B cell (primary cell): ENCODE measurements at regions not wholly inside any gene's neighbourhood (a gene's known extent, or its start where the extent isn't known, plus 50 kb on each side); places are given as distances from the start of the nearest gene placed in this dataset.

Experiments used
- ATAC-seq: fragments of 200-7000 bp; cut with Tn5 transposase; one replicate; pipeline ENCODE4 v1.10.0; 2021; ENCODE audit warnings: low read depth, mild to moderate bottlenecking, moderate number of reproducible peaks, moderate library complexity
- CTCF ChIA-PET: fragments of 350-600 bp; sonication (Branson Sonifier 250); formaldehyde crosslinking; loops from one replicate; lab custom pipeline; 2021; ENCODE audit warnings: antibody characterized with exemption, inconsistent platforms; lab: Charles Lee
- POLR2A ChIA-PET: fragments of 350-600 bp; sonication (Branson Sonifier 250); formaldehyde crosslinking; loops from one replicate; lab custom pipeline; 2021; ENCODE audit warnings: antibody characterized with exemption; lab: Charles Lee
- DNase-seq: peaks from one replicate; pipeline ENCODE4 v3.0.0; 2013
- H2AFZ ChIP-seq: 2 replicates; pipeline ENCODE4 v1.6.1; 2012; ENCODE audit warnings: mild to moderate bottlenecking, low read depth, low read length; ENCODE audit not compliant: insufficient read depth, poor library complexity, severe bottlenecking
- H3K27ac ChIP-seq, 2 donors: 1 replicate in 1 of 2; 2 replicates in 1 of 2; pipeline ENCODE4 v1.5.1; 2012 to 2013; ENCODE audit warnings: low read length in 2 of 2, mild to moderate bottlenecking in 2 of 2, moderate library complexity in 1 of 2
- H3K27me3 ChIP-seq, 4 experiments: fragments of 200-600 bp in 1 of 4; sonication (generic) in 1 of 4; replicated peaks in 1 of 4; 1 replicate in 2 of 4; 2 replicates in 2 of 4; pipeline versions ENCODE4 v1.6.1 to v1.7.0; 2013 to 2016; ENCODE audit warnings: low read length in 3 of 4, mild to moderate bottlenecking in 2 of 4, mixed read lengths in 1 of 4, moderate library complexity in 1 of 4; ENCODE audit not compliant: insufficient read depth in 4 of 4, control insufficient read depth in 3 of 4; ENCODE audit errors: control extremely low read depth in 1 of 4
- H3K36me3 ChIP-seq, 2 experiments: replicated peaks in 1 of 2; 1 replicate in 1 of 2; 2 replicates in 1 of 2; pipeline versions ENCODE4 v1.6.1 to v1.7.1; 2013; ENCODE audit warnings: low read length in 1 of 2; ENCODE audit not compliant: insufficient read depth in 2 of 2, control insufficient read depth in 1 of 2; ENCODE audit errors: control extremely low read depth in 1 of 2, extremely low read depth in 1 of 2
- H3K4me1 ChIP-seq, 2 donors: fragments of 200-600 bp in 1 of 2; sonication (generic) in 1 of 2; 1 replicate in 1 of 2; 2 replicates in 1 of 2; pipeline versions ENCODE4 v1.5.1 to v1.6.1; 2013 to 2017; ENCODE audit warnings: low read length in 2 of 2; ENCODE audit not compliant: control insufficient read depth in 2 of 2, insufficient read depth in 2 of 2
- H3K4me2 ChIP-seq: replicated peaks from 2 replicates; pipeline ENCODE3; 2012; ENCODE audit warnings: mild to moderate bottlenecking, low read depth, low read length; ENCODE audit not compliant: poor library complexity, severe bottlenecking
- H3K4me3 ChIP-seq, 5 experiments: fragments of 200-600 bp in 1 of 5; sonication (generic) in 1 of 5; 1 replicate in 3 of 5; 2 replicates in 2 of 5; pipeline versions ENCODE4 v1.5.1 to v1.7.0; 2011 to 2016; ENCODE audit warnings: low read length in 4 of 5, mild to moderate bottlenecking in 4 of 5, low read depth in 2 of 5, control low read depth in 1 of 5, moderate library complexity in 1 of 5; ENCODE audit not compliant: insufficient read depth in 1 of 5; ENCODE audit errors: control extremely low read depth in 1 of 5, extremely low read depth in 1 of 5
- H3K79me2 ChIP-seq: fragments of 200-600 bp; sonication (generic); one replicate; pipeline ENCODE4 v1.6.0; 2016; ENCODE audit warnings: low read length; ENCODE audit not compliant: control insufficient read depth, insufficient read depth
- H3K9ac ChIP-seq: fragments of 200-600 bp; sonication (generic); 2 replicates; pipeline ENCODE4 v1.6.1; 2017; ENCODE audit warnings: mild to moderate bottlenecking, low read length, moderate library complexity
- H3K9me3 ChIP-seq, 3 donors: one replicate each; pipeline versions ENCODE4 v1.6.1 to v1.7.1; 2013; ENCODE audit warnings: low read length in 2 of 3; ENCODE audit not compliant: control insufficient read depth in 2 of 3, insufficient read depth in 1 of 3; ENCODE audit errors: control extremely low read depth in 1 of 3
- H4K20me1 ChIP-seq: 2 replicates; pipeline ENCODE4 v1.6.0; 2012; ENCODE audit warnings: mild to moderate bottlenecking, low read length; ENCODE audit not compliant: insufficient read depth, control insufficient read depth, poor library complexity, severe bottlenecking
- H3K27ac Mint-ChIP-seq: one replicate; pipeline ENCODE4 v1.8.0; 2021; ENCODE audit warnings: mixed read lengths
- H3K27me3 Mint-ChIP-seq: one replicate; pipeline ENCODE4 v1.8.0; 2021; ENCODE audit warnings: mixed read lengths
- H3K4me1 Mint-ChIP-seq: one replicate; pipeline ENCODE4 v1.8.0; 2021; ENCODE audit warnings: mixed read lengths
- H3K4me3 Mint-ChIP-seq: one replicate; pipeline ENCODE4 v1.8.0; 2021; ENCODE audit warnings: mixed read lengths
- H3K9me3 Mint-ChIP-seq: one replicate; pipeline ENCODE4 v1.8.0; 2022; ENCODE audit warnings: mixed read lengths; ENCODE audit not compliant: insufficient read depth
- EZH2 ChIP-seq: IDR thresholded peaks from 2 replicates; pipeline ENCODE4 v1.6.1; 2012; ENCODE audit warnings: borderline replicate concordance, low read depth, mild to moderate bottlenecking, moderate library complexity, low read length; ENCODE audit not compliant: insufficient read depth, poor library complexity, severe bottlenecking
- WGBS: methylation state at CpG from one replicate; pipeline ENCODE4 v1.1.5; 2013; ENCODE audit warnings: missing lambda C conversion rate; ENCODE audit not compliant: insufficient coverage; 5-methylcytosine and 5-hydroxymethylcytosine counted together
- intact Hi-C: fragments of 100-400 bp; cut with micrococcal nuclease; formaldehyde crosslinking; loops from one replicate; pipeline ENCODE4 v1.10.0; 2022
- TF ChIP-seq, protein P1 (sequence below): fragments of 200-600 bp; IDR thresholded peaks from one replicate; pipeline ENCODE4 v1.8.0; 2022; ENCODE audit warnings: antibody characterized with exemption, mild to moderate bottlenecking

DNA sequence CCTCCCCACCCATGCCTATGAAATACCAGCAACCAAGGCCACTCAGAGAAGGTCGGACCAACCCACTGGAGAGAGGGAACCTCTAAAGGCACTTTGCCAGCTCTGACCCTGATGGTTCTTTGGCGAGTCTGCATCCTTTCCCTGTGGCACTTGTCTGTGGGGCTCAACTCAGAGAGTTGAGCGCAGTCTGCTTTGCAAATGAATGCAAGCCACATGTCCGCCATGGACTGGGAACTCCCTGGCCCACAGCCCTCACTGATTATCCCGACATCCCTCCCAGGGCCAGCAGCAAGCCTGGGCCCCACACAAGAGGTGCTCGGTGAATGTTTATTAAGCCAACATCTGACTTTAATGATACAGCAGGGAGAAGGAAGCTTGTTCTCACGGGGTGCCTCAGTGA is 55.5 kb upstream of the HES1 start:
- H2AFZ ChIP-seq: no peak overlapping the region
- H3K4me3 ChIP-seq: no peak overlapping the region
- no peak for TF ChIP-seq EZH2
- TF ChIP-seq, protein P1, sequence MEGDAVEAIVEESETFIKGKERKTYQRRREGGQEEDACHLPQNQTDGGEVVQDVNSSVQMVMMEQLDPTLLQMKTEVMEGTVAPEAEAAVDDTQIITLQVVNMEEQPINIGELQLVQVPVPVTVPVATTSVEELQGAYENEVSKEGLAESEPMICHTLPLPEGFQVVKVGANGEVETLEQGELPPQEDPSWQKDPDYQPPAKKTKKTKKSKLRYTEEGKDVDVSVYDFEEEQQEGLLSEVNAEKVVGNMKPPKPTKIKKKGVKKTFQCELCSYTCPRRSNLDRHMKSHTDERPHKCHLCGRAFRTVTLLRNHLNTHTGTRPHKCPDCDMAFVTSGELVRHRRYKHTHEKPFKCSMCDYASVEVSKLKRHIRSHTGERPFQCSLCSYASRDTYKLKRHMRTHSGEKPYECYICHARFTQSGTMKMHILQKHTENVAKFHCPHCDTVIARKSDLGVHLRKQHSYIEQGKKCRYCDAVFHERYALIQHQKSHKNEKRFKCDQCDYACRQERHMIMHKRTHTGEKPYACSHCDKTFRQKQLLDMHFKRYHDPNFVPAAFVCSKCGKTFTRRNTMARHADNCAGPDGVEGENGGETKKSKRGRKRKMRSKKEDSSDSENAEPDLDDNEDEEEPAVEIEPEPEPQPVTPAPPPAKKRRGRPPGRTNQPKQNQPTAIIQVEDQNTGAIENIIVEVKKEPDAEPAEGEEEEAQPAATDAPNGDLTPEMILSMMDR: no peak
- no peaks in the 10 kb centered on the region for H3K9me3 ChIP-seq
- no peaks in the 10 kb centered on the region for H4K20me1 ChIP-seq
- peaks cover 0 to 2% (median 0%) of the 10 kb centered on the region in 4 experiments for H3K27me3 ChIP-seq
- H3K4me1 ChIP-seq: peaks cover 7 to 9% of the 10 kb centered on the region in 2 donors
- intact Hi-C loops: no loop called here
- Mint-ChIP-seq H3K4me3 (no peak overlapping the region), H3K4me1 (peaks cover 19% of the 10 kb centered on the region), H3K27me3 (peaks cover 8% of the 10 kb centered on the region), H3K27ac (no peak overlapping the region), H3K9me3 (no peaks in the 10 kb centered on the region)
- no peak for DNase-seq
- POLR2A ChIA-PET: no interaction called here
- WGBS: 93% methylated on average over 6 of the region's 7 CpGs
- CTCF ChIA-PET: no interaction called here
- H3K4me2 ChIP-seq: no peak overlapping the region
- H3K36me3 ChIP-seq: no peaks in the 10 kb centered on the region
- no peak for ATAC-seq
- H3K27ac ChIP-seq: no peak overlapping the region
- H3K9ac ChIP-seq: no peak overlapping the region
- H3K79me2 ChIP-seq: no peaks in the 10 kb centered on the region

DNA sequence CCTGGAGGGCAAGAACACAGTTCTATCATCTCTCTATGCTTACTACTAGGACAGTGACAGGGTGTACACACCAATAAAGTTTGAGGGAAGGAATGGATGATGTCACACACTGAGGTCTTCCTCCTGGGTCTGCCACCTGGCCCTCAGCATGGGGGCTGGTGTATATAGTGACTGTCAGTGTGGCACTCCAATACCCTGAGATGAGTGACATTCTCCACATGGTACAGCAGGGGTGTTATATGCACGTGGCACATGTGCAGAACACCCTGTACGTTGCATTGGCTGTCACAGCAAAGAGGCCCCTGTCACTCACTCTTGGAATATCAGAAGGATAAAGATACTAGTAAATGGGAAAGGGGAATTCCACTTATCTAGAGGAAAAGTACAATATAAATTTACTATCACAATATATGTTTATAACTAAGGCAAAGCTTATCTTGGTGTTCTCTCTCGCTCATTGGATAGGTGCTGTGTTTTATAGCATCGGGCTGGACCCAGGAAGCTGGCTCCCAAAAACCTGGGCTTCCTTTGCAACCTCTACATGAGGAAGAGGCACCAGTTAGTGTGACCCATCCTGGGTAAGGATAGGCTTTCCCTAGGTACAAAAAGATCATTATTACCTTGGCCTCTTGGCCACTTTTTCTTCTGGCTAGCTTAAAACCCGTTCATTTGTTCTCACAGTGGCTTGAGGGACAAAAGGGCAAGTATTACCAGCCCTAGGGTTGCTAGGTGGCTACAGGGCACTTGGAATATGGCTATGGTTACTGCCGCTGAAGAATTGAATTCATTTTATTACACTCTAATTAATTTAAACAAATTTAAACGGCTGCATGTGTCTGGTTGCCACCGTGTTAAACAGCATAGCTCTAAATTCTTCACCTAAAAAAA is 54.8 kb upstream of the HES1 start:
- Histone ChIP-seq H3K9me3 (no peaks in the 10 kb centered on the region), H4K20me1 (no peaks in the 10 kb centered on the region), H3K9ac (no peak overlapping the region), H3K4me1 (peaks cover 7 to 9% of the 10 kb centered on the region in 2 donors), H3K79me2 (no peaks in the 10 kb centered on the region), H3K27ac (no peak overlapping the region), H3K4me2 (no peak overlapping the region), H3K36me3 (no peaks in the 10 kb centered on the region), H2AFZ (no peak overlapping the region), H3K4me3 (no peak overlapping the region), H3K27me3 (peaks cover 0 to 2% (median 0%) of the 10 kb centered on the region in 4 experiments)
- intact Hi-C loops: no loop called here
- no peak for ATAC-seq
- POLR2A ChIA-PET: interaction anchor here (0.7 kb wide), 1 partner anchor 35 kb away, joined by 3 read pairs; no protein-coding TSS in a partner anchor
- H3K27me3 Mint-ChIP-seq: peaks cover 8% of the 10 kb centered on the region
- no peaks in the 10 kb centered on the region for H3K9me3 Mint-ChIP-seq
- CTCF ChIA-PET: interaction anchor here (1.4 to 1.7 kb wide), 2 partner anchors 10 to 20 kb away, joined by 6 to 7 read pairs; no protein-coding TSS in a partner anchor
- no peak overlapping the region for H3K27ac Mint-ChIP-seq
- DNase-seq: no peak
- H3K4me3 Mint-ChIP-seq: no peak overlapping the region
- no CpG with 5 or more reads among the region's 8 CpGs for WGBS
- no peak for TF ChIP-seq EZH2
- TF ChIP-seq, protein P1: no peak
- H3K4me1 Mint-ChIP-seq: peaks cover 20% of the 10 kb centered on the region
